MM.1S (cell line): ENCODE measurements at regions not wholly inside any gene's neighbourhood (a gene's known extent, or its start where the extent isn't known, plus 50 kb on each side); places are given as distances from the start of the nearest gene placed in this dataset.

ENCODE experiments used
- EZH2 ChIP-seq: fragments of 300-600 bp; sonication (generic); optimal IDR thresholded peaks from 2 replicates; pipeline ENCODE3; 2017; ENCODE audit warnings: low read depth, mild to moderate bottlenecking, antibody characterized with exemption, low read length, mixed read lengths
- TF ChIP-seq, protein P1 (sequence below): fragments of 300-600 bp; sonication (generic); IDR thresholded peaks from 2 replicates; pipeline ENCODE4 v1.5.1; 2016; ENCODE audit warnings: antibody characterized with exemption, low read length, mixed read lengths

DNA sequence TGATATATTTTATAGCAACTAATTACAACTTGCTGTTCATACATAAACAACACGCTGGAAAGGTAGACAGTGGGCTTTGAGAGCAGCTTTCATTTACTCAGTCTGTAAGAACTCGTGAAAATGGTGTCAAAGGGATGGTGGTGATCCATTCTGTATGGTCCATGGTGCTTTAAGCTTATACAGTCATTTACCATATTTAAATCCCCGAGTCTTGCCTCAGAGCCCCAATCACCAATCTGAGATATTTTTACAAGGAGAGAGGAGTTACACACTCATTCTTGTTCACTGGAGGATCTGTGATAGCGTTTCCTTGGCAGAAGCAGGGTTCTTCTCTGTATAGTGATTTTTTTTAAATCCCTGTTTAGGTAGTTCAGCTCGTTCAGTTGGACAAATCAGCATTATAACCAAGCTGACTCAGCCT is 694.6 kb downstream of the USP25 start:
- TF ChIP-seq, protein P1, sequence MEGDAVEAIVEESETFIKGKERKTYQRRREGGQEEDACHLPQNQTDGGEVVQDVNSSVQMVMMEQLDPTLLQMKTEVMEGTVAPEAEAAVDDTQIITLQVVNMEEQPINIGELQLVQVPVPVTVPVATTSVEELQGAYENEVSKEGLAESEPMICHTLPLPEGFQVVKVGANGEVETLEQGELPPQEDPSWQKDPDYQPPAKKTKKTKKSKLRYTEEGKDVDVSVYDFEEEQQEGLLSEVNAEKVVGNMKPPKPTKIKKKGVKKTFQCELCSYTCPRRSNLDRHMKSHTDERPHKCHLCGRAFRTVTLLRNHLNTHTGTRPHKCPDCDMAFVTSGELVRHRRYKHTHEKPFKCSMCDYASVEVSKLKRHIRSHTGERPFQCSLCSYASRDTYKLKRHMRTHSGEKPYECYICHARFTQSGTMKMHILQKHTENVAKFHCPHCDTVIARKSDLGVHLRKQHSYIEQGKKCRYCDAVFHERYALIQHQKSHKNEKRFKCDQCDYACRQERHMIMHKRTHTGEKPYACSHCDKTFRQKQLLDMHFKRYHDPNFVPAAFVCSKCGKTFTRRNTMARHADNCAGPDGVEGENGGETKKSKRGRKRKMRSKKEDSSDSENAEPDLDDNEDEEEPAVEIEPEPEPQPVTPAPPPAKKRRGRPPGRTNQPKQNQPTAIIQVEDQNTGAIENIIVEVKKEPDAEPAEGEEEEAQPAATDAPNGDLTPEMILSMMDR, result no peak
- no peak for TF ChIP-seq EZH2
